PC-9 (cell line): ENCODE measurements at regions not wholly inside any gene's neighbourhood (a gene's known extent, or its start where the extent isn't known, plus 50 kb on each side); places are given as distances from the start of the nearest gene placed in this dataset.

ENCODE experiments used
- BruUV-seq: library from RNA; stranded (reverse); fragments of 400-500 nt; replicated peaks from 2 replicates; lab custom pipeline; 2021; lab: Mats Ljungman, UMichigan
- CTCF ChIA-PET: fragments of 300-600 bp; sonication (Branson Sonifier 250); formaldehyde crosslinking; loops from one replicate; lab custom pipeline; 2022; ENCODE audit warnings: antibody characterized with exemption; lab: Charles Lee
- POLR2A ChIA-PET: fragments of 300-600 bp; sonication (Branson Sonifier 250); formaldehyde crosslinking; loops from one replicate; lab custom pipeline; 2022; ENCODE audit warnings: antibody characterized with exemption; ENCODE audit not compliant: unreplicated experiment; lab: Charles Lee
- DNase-seq, 2 experiments: peaks; one replicate each; pipeline versions ENCODE4 v3.0.0 to v3.0.0-alpha.2; 2015 to 2022; ENCODE audit warnings: mixed read lengths in 1 of 2
- H2AFZ ChIP-seq: fragments of 200-600 bp; sonication (generic); 2 replicates; pipeline ENCODE4 v1.8.1; 2017; ENCODE audit warnings: antibody characterized with exemption
- H3F3A ChIP-seq: fragments of 200-600 bp; sonication (generic); 2 replicates; pipeline ENCODE4 v1.8.1; 2017; ENCODE audit warnings: antibody characterized with exemption, mild to moderate bottlenecking, low read depth; ENCODE audit not compliant: insufficient read depth
- H3K27ac ChIP-seq: fragments of 200-600 bp; sonication (generic); 2 replicates; pipeline ENCODE4 v1.6.1; 2016; ENCODE audit warnings: mixed run types
- H3K27me3 ChIP-seq: fragments of 200-600 bp; sonication (generic); 2 replicates; pipeline ENCODE4 v1.6.1; 2016; ENCODE audit warnings: low read depth, mixed run types; ENCODE audit not compliant: insufficient read depth
- H3K36me3 ChIP-seq: fragments of 200-600 bp; sonication (generic); 2 replicates; pipeline ENCODE4 v1.6.1; 2016; ENCODE audit warnings: low read depth, mixed run types
- H3K4me1 ChIP-seq: fragments of 200-600 bp; sonication (generic); replicated peaks from 2 replicates; pipeline ENCODE4 v1.6.1; 2016; ENCODE audit warnings: mixed run types; ENCODE audit not compliant: insufficient read depth
- H3K4me2 ChIP-seq: fragments of 200-600 bp; sonication (generic); 2 replicates; pipeline ENCODE4 v1.6.1; 2017; ENCODE audit warnings: mixed run types
- H3K4me3 ChIP-seq: fragments of 200-600 bp; sonication (generic); 2 replicates; pipeline ENCODE4 v1.6.1; 2016; ENCODE audit warnings: mixed run types
- H3K79me2 ChIP-seq: fragments of 200-600 bp; sonication (generic); 2 replicates; pipeline ENCODE4 v1.6.1; 2017; ENCODE audit warnings: low read depth, mixed run types
- H3K9me2 ChIP-seq: fragments of 200-600 bp; sonication (generic); 2 replicates; pipeline ENCODE4 v1.8.1; 2017; ENCODE audit warnings: mild to moderate bottlenecking; ENCODE audit not compliant: insufficient read depth
- H3K9me3 ChIP-seq: fragments of 200-600 bp; sonication (generic); 2 replicates; pipeline ENCODE4 v1.8.1; 2016; ENCODE audit warnings: low read depth; ENCODE audit not compliant: insufficient read depth
- H4K20me1 ChIP-seq: fragments of 200-600 bp; sonication (generic); 2 replicates; pipeline ENCODE4 v1.8.1; 2017; ENCODE audit not compliant: insufficient read depth
- EZH2 ChIP-seq: fragments of 200-600 bp; sonication (generic); IDR thresholded peaks from 2 replicates; pipeline ENCODE4 v1.8.0; 2017; ENCODE audit warnings: antibody characterized with exemption, low read depth
- intact Hi-C: fragments of 100-400 bp; cut with micrococcal nuclease; formaldehyde crosslinking; loops from one replicate; pipeline ENCODE4 v1.10.0; 2022; ENCODE audit not compliant: unreplicated experiment
- TF ChIP-seq, protein P1 (sequence below): fragments of 200-600 bp; sonication (generic); conservative IDR thresholded peaks from 2 replicates; pipeline ENCODE4 v1.6.1; 2017; ENCODE audit warnings: mixed run types, antibody characterized with exemption, mild to moderate bottlenecking, moderate library complexity

DNA sequence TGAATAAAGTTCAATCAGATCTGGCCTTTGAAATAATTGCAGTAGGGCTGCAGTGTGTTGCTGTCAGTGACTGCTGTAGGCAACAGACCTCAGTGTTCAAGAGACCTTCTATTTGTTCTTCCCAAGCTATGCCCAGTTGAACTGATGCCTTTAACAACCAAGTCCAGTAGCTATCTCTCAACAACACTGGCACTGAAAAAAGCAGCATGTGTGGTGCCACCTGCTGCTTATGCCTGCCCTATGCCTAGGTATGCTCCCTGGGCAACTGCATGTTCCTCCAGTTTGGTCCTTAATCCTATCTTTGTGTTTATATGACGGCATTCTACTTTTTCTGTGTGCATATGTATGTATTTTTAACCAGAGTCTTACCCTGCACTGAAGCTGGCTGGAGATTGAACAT, 523.9 kb upstream of the MEX3C start:
- Histone ChIP-seq H2AFZ (no peak overlapping the region), H3K36me3 (no peaks in the 10 kb centered on the region), H3K9me3 (no peaks in the 10 kb centered on the region), H4K20me1 (no peaks in the 10 kb centered on the region), H3K79me2 (no peaks in the 10 kb centered on the region), H3K4me2 (no peak overlapping the region), H3K27ac (no peak overlapping the region), H3K4me3 (no peak overlapping the region), H3K9me2 (no peaks in the 10 kb centered on the region), H3F3A (no peaks in the 10 kb centered on the region), H3K27me3 (peaks cover 6% of the 10 kb centered on the region; the same call in 1 of the 2 replicates), H3K4me1 (no peaks in the 10 kb centered on the region)
- CTCF ChIA-PET, result no interaction called here
- DNase-seq, result peak in 1 of 2 experiments; percentile 8
- intact Hi-C loops, result no loop called here
- POLR2A ChIA-PET, result no interaction called here
- no peak for TF ChIP-seq EZH2
- TF ChIP-seq, protein P1, sequence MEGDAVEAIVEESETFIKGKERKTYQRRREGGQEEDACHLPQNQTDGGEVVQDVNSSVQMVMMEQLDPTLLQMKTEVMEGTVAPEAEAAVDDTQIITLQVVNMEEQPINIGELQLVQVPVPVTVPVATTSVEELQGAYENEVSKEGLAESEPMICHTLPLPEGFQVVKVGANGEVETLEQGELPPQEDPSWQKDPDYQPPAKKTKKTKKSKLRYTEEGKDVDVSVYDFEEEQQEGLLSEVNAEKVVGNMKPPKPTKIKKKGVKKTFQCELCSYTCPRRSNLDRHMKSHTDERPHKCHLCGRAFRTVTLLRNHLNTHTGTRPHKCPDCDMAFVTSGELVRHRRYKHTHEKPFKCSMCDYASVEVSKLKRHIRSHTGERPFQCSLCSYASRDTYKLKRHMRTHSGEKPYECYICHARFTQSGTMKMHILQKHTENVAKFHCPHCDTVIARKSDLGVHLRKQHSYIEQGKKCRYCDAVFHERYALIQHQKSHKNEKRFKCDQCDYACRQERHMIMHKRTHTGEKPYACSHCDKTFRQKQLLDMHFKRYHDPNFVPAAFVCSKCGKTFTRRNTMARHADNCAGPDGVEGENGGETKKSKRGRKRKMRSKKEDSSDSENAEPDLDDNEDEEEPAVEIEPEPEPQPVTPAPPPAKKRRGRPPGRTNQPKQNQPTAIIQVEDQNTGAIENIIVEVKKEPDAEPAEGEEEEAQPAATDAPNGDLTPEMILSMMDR, result no peak
- no TSS peak for BruUV-seq

DNA sequence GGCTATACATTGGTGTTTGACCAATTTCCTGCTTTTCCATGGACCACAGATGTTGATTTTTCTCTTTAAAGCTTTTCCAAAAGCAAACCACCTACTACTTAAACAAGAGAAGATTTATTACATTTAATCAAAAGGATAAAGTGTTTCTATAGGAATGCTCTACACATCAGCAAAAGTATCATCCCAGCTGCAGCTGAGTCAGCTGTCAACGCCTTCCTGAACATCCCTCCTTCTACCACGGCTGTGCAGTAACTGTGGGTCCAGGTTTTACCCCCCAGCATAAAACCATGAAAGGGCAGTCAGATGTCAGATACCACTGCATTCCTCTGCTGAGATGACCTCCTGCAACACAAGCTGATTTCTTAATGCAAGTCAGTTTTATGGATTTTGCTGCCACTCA, 524.5 kb upstream of the MEX3C start:
- H3K4me3 ChIP-seq, result no peak overlapping the region
- ChIA-PET CTCF (no interaction called here), POLR2A (no interaction called here)
- no peak overlapping the region for H3K27ac ChIP-seq
- no peaks in the 10 kb centered on the region for H3K9me2 ChIP-seq
- no peaks in the 10 kb centered on the region for H3K4me1 ChIP-seq
- H4K20me1 ChIP-seq, result no peaks in the 10 kb centered on the region
- peak in 1 of 2 experiments; percentile 25 for DNase-seq
- H3K9me3 ChIP-seq, result no peaks in the 10 kb centered on the region
- no peaks in the 10 kb centered on the region for H3K79me2 ChIP-seq
- TF ChIP-seq, protein P1, result no peak
- TF ChIP-seq EZH2, result no peak
- no TSS peak for BruUV-seq
- intact Hi-C loops, result no loop called here
- H3F3A ChIP-seq, result no peaks in the 10 kb centered on the region
- H2AFZ ChIP-seq, result no peak overlapping the region
- H3K36me3 ChIP-seq, result no peaks in the 10 kb centered on the region
- H3K27me3 ChIP-seq, result peaks cover 6% of the 10 kb centered on the region; the same call in 1 of the 2 replicates
- H3K4me2 ChIP-seq, result no peak overlapping the region

DNA sequence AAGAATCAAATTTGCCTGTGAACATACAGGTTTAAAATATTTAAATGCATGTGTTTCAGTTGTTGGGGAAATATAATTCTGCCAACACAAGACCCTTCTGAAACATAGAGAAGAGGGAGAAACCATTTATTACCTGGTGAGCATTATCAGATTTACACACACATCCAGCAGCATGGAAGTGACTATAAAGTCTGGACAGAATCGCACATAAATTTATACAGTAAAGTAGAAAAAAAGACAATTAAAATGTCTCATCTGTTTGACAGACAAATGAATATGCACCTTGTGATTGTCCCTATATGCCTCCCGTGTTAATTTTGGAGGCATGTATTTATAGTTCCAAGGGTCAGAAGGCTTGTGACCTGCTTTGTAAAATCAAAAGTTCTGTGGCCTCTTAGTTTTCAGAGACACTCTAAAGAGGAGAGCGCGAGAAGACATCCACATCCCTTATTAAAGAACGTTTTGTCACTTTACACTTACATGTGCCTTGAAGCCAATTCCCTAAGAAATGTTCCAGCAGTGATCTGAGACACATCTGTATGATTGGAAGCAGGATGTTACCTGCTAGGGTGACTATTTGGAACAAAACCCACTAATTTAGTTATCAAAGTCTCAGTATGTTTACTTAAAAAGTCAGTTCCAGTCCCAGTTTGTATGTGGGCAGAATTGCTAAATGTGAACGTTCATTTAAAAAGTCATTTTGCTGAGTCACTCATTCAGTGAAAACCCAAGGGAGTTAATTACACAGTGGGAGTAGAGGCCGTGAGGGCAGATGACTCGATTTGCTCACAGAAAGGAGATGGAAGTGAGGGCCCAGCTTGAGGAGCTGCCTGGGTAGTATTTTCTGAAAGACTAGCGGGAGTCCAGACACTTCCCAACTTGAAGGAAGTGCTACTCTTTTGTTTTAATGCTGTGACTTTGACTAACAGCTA, 527.6 kb upstream of the MEX3C start:
- no TSS peak for BruUV-seq
- intact Hi-C loops, result no loop called here
- H3K79me2 ChIP-seq, result no peaks in the 10 kb centered on the region
- H3K27ac ChIP-seq, result no peak overlapping the region
- CTCF ChIA-PET, result no interaction called here
- H3K4me1 ChIP-seq, result no peaks in the 10 kb centered on the region
- H3K4me3 ChIP-seq, result no peak overlapping the region
- peak overlapping the region; percentile 21; the same call in 1 of the 2 replicates for H2AFZ ChIP-seq
- no peaks in the 10 kb centered on the region for H4K20me1 ChIP-seq
- H3F3A ChIP-seq, result no peaks in the 10 kb centered on the region
- no peaks in the 10 kb centered on the region for H3K27me3 ChIP-seq
- no peak for DNase-seq
- H3K36me3 ChIP-seq, result no peaks in the 10 kb centered on the region
- POLR2A ChIA-PET, result no interaction called here
- H3K9me2 ChIP-seq, result no peaks in the 10 kb centered on the region
- H3K4me2 ChIP-seq, result no peak overlapping the region
- TF ChIP-seq EZH2, result no peak
- TF ChIP-seq, protein P1, result no peak
- H3K9me3 ChIP-seq, result no peaks in the 10 kb centered on the region
